K562 (cell line): ENCODE measurements at regions not wholly inside any gene's neighbourhood (a gene's known extent, or its start where the extent isn't known, plus 50 kb on each side); places are given as distances from the start of the nearest gene placed in this dataset.

ENCODE experiments used
- ATAC-seq: fragments of 200-7000 bp; cut with Tn5 transposase; 3 replicates; pipeline ENCODE4 v1.9.1; 2020; ENCODE audit warnings: moderate library complexity
- BruUV-seq: library from RNA; stranded (reverse); fragments of 400-500 nt; replicated peaks from 2 replicates; lab custom pipeline; 2021; lab: Mats Ljungman, UMichigan
- CTCF ChIA-PET: fragments of 300-600 bp; formaldehyde crosslinking; extraction: SDS; loops from one replicate; lab custom pipeline; 2021; ENCODE audit warnings: low intra/inter-chr PET ratio; lab: Yijun Ruan, JAX
- POLR2A ChIA-PET: fragments of 300-600, 350-650 bp; sonication (Branson Sonifier 250); formaldehyde crosslinking; extraction: SDS; loops from one replicate; lab custom pipeline; 2021; ENCODE audit warnings: antibody characterized with exemption, inconsistent platforms; lab: Yijun Ruan, JAX
- DNase-seq, 4 experiments: peaks; one replicate each; pipeline versions ENCODE4 v3.0.0 to v3.0.0-alpha.2; 2011 to 2018; ENCODE audit warnings: low spot score in 3 of 4, mixed read lengths in 3 of 4; ENCODE audit errors: extremely low read depth in 1 of 4
- FAIRE-seq: peaks from 2 replicates; lab custom pipeline; 2011; peaks lifted over from hg19 to GRCh38; lab: Jason Lieb, UNC
- H2AFZ ChIP-seq: 2 replicates; pipeline ENCODE4 v1.6.0; 2011; ENCODE audit warnings: low read depth, low read length, control low read depth, inconsistent platforms
- H3K27ac ChIP-seq: fragments of 200-600 bp; 3 replicates; pipeline ENCODE4 v1.8.0; 2011; ENCODE audit warnings: low read depth, mild to moderate bottlenecking, control low read depth, inconsistent platforms, low read length, moderate library complexity, mixed read lengths; ENCODE audit errors: extremely low read depth
- H3K27me3 ChIP-seq, 2 experiments: fragments of 300-600 bp in 1 of 2; 2 replicates in 1 of 2; 3 replicates in 1 of 2; pipeline versions ENCODE4 v1.6.0 to v1.8.0; 2011; ENCODE audit warnings: inconsistent platforms in 2 of 2, low read length in 2 of 2, mild to moderate bottlenecking in 1 of 2, mixed read lengths in 1 of 2, moderate library complexity in 1 of 2; ENCODE audit not compliant: control insufficient read depth in 2 of 2, insufficient read depth in 2 of 2
- H3K36me3 ChIP-seq: fragments of 300-600 bp; 3 replicates; pipeline ENCODE4 v1.8.0; 2011; ENCODE audit warnings: mild to moderate bottlenecking, low read length, inconsistent platforms; ENCODE audit not compliant: control insufficient read depth, insufficient read depth
- H3K4me1 ChIP-seq, 2 experiments: fragments of 200-600 bp in 1 of 2; replicated peaks in 1 of 2; 2 replicates in 1 of 2; 3 replicates in 1 of 2; pipeline versions ENCODE4 v1.5.1 to v1.8.0; 2011; ENCODE audit warnings: inconsistent platforms in 2 of 2, low read length in 2 of 2, mild to moderate bottlenecking in 1 of 2, mixed read lengths in 1 of 2, moderate library complexity in 1 of 2; ENCODE audit not compliant: control insufficient read depth in 2 of 2, insufficient read depth in 2 of 2
- H3K4me2 ChIP-seq: 2 replicates; pipeline ENCODE4 v1.6.1; 2011; ENCODE audit warnings: low read length, control low read depth, inconsistent platforms, mixed read lengths; ENCODE audit not compliant: insufficient read depth
- H3K4me3 ChIP-seq: fragments of 200-600 bp; sonication (generic), shearing (Covaris generic); 2 replicates; pipeline ENCODE4 v1.5.1; 2016; ENCODE audit warnings: control low read depth, inconsistent platforms
- H3K79me2 ChIP-seq: fragments of 200-600 bp; 3 replicates; pipeline ENCODE4 v1.8.0; 2011; ENCODE audit warnings: low read length, inconsistent platforms; ENCODE audit not compliant: control insufficient read depth, insufficient read depth
- H3K9ac ChIP-seq, 2 experiments: 2 replicates each; pipeline versions ENCODE4 v1.6.0 to v1.6.1; 2011; ENCODE audit warnings: low read depth in 2 of 2, low read length in 2 of 2, control low read depth in 1 of 2, inconsistent platforms in 1 of 2, mild to moderate bottlenecking in 1 of 2, mixed read lengths in 1 of 2; ENCODE audit not compliant: insufficient read depth in 1 of 2
- H3K9me1 ChIP-seq: one replicate; pipeline ENCODE4 v1.6.0; 2011; ENCODE audit warnings: inconsistent platforms, mild to moderate bottlenecking, low read length, moderate library complexity; ENCODE audit not compliant: control insufficient read depth, insufficient read depth
- H3K9me3 ChIP-seq: replicated peaks from 2 replicates; pipeline ENCODE4 v1.5.1; 2011; ENCODE audit warnings: low read depth, low read length, inconsistent platforms; ENCODE audit not compliant: control insufficient read depth, insufficient read depth
- H4K20me1 ChIP-seq: replicated peaks from 2 replicates; pipeline ENCODE4 v1.6.1; 2011; ENCODE audit warnings: low read length, inconsistent platforms, mixed read lengths; ENCODE audit not compliant: control insufficient read depth, insufficient read depth
- ARID1B ChIP-seq: fragments of 450-650 bp; IDR thresholded peaks from 2 replicates; pipeline ENCODE4 v1.6.1; 2016; ENCODE audit warnings: antibody characterized with exemption, mild to moderate bottlenecking, inconsistent platforms
- BRD4 ChIP-seq: fragments of 200-600 bp; sonication (generic); IDR thresholded peaks from 2 replicates; pipeline ENCODE4 v1.6.1; 2017; ENCODE audit warnings: inconsistent platforms
- CHD2 ChIP-seq: IDR thresholded peaks from 2 replicates; pipeline ENCODE4 v1.6.1; 2011; ENCODE audit warnings: low read depth, low read length
- CHD7 ChIP-seq: fragments of 200-600 bp; sonication (generic); IDR thresholded peaks from one replicate; pipeline ENCODE4 v1.6.1; 2012; ENCODE audit warnings: mild to moderate bottlenecking, low read depth, low read length, inconsistent platforms
- ELF4 ChIP-seq: fragments of 450-650 bp; formaldehyde crosslinking; IDR thresholded peaks from 2 replicates; pipeline ENCODE4 v1.4.0; 2022; ENCODE audit warnings: missing genetic modification characterization
- FOSL1 ChIP-seq: fragments of 200-800 bp; sonication (Bioruptor generic); conservative IDR thresholded peaks from 2 replicates; pipeline ENCODE4 v1.6.1; 2016; ENCODE audit warnings: missing genetic modification characterization, missing compliant biosample characterization
- MCM3 ChIP-seq: fragments of 450-650 bp; IDR thresholded peaks from 2 replicates; pipeline ENCODE4 v1.6.1; 2016
- NR4A1 ChIP-seq, 2 experiments: fragments of 250-450 bp in 1 of 2; fragments of 450-650 bp in 1 of 2; sonication (Bioruptor Pico) in 1 of 2; IDR thresholded peaks; 2 replicates each; pipeline versions ENCODE4 v1.4.0 to v1.6.1; 2016 to 2020; ENCODE audit warnings: mild to moderate bottlenecking in 2 of 2, missing compliant biosample characterization in 1 of 2, missing genetic modification characterization in 1 of 2, moderate library complexity in 1 of 2
- SUPT5H ChIP-seq: fragments of 450-650 bp; IDR thresholded peaks from 2 replicates; pipeline ENCODE4 v1.6.1; 2016
- ZBTB8A ChIP-seq: fragments of 450-650 bp; IDR thresholded peaks from 2 replicates; pipeline ENCODE4 v1.6.1; 2018; ENCODE audit warnings: mild to moderate bottlenecking, moderate library complexity; ENCODE audit not compliant: partially characterized antibody
- WGBS: fragments of 100-300 bp; shearing (Covaris generic); methylation state at CpG from one replicate; pipeline ENCODE4 v1.1.6; 2016; ENCODE audit warnings: low coverage, mixed read lengths; ENCODE audit not compliant: insufficient coverage; ENCODE audit errors: missing lambda C conversion rate; 5-methylcytosine and 5-hydroxymethylcytosine counted together
- in situ Hi-C: fragments of 300-500 bp; cut with MboI; formaldehyde crosslinking; loops from 4 replicates; pipeline ENCODE4 v1.15.0; 2018; ENCODE audit warnings: inconsistent platforms, mixed read lengths
- intact Hi-C: fragments of 100-400 bp; cut with micrococcal nuclease; formaldehyde crosslinking; loops from 2 replicates; pipeline ENCODE4 v1.14.2; 2022
- TF ChIP-seq, protein P1 (sequence below): fragments of 250-450 bp; sonication (Bioruptor Pico); IDR thresholded peaks from 2 replicates; pipeline ENCODE4 v1.5.0; 2021

DNA sequence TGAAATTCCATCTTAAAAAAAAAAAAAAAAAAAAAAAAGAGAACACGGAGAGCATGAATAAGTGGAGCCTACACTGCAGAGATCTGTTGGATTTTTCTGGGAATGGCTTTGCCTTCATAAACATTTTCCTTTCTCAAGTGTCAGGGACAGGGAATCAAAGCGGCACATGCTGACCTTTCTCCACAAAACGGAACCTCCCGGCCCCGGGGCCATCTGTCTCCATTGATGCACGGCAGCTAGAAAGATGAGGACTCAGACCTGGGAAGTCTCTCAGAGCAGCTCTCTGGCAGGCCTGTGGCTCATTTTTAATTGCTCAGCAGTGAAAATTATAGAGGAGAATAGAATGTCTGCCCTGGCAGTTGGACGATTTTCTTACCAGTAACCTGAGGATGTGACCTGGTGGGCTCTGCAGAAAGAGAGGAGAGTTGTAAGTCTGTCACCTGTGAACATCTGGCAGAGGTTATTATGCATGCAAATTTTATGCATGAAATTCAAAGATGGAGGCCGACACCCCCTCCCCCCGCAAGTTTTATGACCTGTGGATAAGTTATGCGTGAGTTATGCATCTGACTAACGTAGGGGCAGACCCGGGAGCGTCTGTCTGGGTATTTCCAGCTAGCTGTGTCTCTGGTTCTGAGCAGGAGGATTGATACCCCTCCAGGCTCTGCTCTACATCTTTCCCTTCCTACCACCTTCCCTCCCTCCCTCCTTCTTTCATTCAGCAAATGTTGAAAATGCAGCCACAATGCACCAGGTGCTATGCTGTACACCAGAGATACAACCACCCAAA lies 352.5 kb downstream of the CDH26 start:
- no peaks in the 10 kb centered on the region for H4K20me1 ChIP-seq
- no peaks in the 10 kb centered on the region; a peak in 1 of 5 replicates for H3K27me3 ChIP-seq
- WGBS = 2% methylated on average over 12 of the region's 13 CpGs
- H3K27ac ChIP-seq = no peak overlapping the region
- FAIRE-seq = no peak
- no peak for ATAC-seq
- no peak overlapping the region for H3K4me2 ChIP-seq
- no TSS peak for BruUV-seq
- H3K9me3 ChIP-seq = no peaks in the 10 kb centered on the region
- H3K9me1 ChIP-seq = no peaks in the 10 kb centered on the region
- no peak overlapping the region for H3K9ac ChIP-seq
- no peak for DNase-seq
- no peaks in the 10 kb centered on the region for H3K79me2 ChIP-seq
- H3K4me1 ChIP-seq = no peaks in the 10 kb centered on the region
- in situ Hi-C loops = no loop called here
- ChIA-PET POLR2A (no interaction called here), CTCF (no interaction called here)
- H3K36me3 ChIP-seq = no peaks in the 10 kb centered on the region
- no peak overlapping the region for H3K4me3 ChIP-seq
- no peak overlapping the region for H2AFZ ChIP-seq
- intact Hi-C loops = no loop called here
- TF ChIP-seq SUPT5H (no peak), CHD7 (no peak), ELF4 (CRISPR knock-in tag) (no peak), FOSL1 (tag) (no peak), CHD2 (no peak), ARID1B (no peak), MCM3 (no peak), BRD4 (no peak), ZBTB8A (no peak), NR4A1 (CRISPR knock-in tag; IDR thresholded peaks at IDR 0.05) (no peak), NR4A1 (tag; IDR thresholded peaks at IDR 0.05) (no peak)
- TF ChIP-seq, protein P1, sequence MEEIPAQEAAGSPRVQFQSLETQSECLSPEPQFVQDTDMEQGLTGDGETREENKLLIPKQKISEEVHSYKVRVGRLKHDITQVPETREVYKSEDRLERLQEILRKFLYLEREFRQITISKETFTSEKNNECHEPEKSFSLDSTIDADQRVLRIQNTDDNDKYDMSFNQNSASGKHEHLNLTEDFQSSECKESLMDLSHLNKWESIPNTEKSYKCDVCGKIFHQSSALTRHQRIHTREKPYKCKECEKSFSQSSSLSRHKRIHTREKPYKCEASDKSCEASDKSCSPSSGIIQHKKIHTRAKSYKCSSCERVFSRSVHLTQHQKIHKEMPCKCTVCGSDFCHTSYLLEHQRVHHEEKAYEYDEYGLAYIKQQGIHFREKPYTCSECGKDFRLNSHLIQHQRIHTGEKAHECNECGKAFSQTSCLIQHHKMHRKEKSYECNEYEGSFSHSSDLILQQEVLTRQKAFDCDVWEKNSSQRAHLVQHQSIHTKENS (CRISPR knock-in tag) = no peak
